ENCODE measurements at regions not wholly inside any gene's neighbourhood (a gene's known extent, or its start where the extent isn't known, plus 50 kb on each side); places are given as distances from the start of the nearest gene placed in this dataset.

- no peak; the same call in 1 of the 2 replicates for TF ChIP-seq POLR2A (IDR thresholded peaks at IDR 0.05; ENCODE audit: low read depth, low read length)
- TF ChIP-seq CTCF (conservative IDR thresholded peaks at IDR 0.05; ENCODE audit: low read depth, low read length), result no peak
- TF ChIP-seq FOS (IDR thresholded peaks at IDR 0.05; ENCODE audit: low read depth, low read length), result peak; percentile 64; the same call in 1 of the 2 replicates
- no peak for TF ChIP-seq RAD21 (IDR thresholded peaks at IDR 0.05; ENCODE audit: low read length)
- TF ChIP-seq RFX5 (IDR thresholded peaks at IDR 0.05; ENCODE audit: low read depth, low read length), result no peak
- no peak for TF ChIP-seq MXI1 (IDR thresholded peaks at IDR 0.05; ENCODE audit: borderline replicate concordance, low read depth, low read length)
- TF ChIP-seq MAZ (IDR thresholded peaks at IDR 0.05; ENCODE audit: borderline replicate concordance, low read depth, low read length), result no peak
- TF ChIP-seq, protein P1, sequence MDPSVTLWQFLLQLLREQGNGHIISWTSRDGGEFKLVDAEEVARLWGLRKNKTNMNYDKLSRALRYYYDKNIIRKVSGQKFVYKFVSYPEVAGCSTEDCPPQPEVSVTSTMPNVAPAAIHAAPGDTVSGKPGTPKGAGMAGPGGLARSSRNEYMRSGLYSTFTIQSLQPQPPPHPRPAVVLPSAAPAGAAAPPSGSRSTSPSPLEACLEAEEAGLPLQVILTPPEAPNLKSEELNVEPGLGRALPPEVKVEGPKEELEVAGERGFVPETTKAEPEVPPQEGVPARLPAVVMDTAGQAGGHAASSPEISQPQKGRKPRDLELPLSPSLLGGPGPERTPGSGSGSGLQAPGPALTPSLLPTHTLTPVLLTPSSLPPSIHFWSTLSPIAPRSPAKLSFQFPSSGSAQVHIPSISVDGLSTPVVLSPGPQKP (IDR thresholded peaks at IDR 0.05; ENCODE audit: borderline replicate concordance, low read depth, low read length), result no peak
- no peak for TF ChIP-seq SMC3 (IDR thresholded peaks at IDR 0.05; ENCODE audit: low read depth, low read length)
- TF ChIP-seq RCOR1 (IDR thresholded peaks at IDR 0.05; ENCODE audit: insufficient replicate concordance, low read length), result no peak
- TF ChIP-seq USF2 (IDR thresholded peaks at IDR 0.05; ENCODE audit: low read depth, low read length), result no peak
- no peak for TF ChIP-seq CEBPB (IDR thresholded peaks at IDR 0.05; ENCODE audit: low read depth, low read length)
- peak; percentile 61 for TF ChIP-seq MAFK (IDR thresholded peaks at IDR 0.05; ENCODE audit: low read depth, low read length)
- peak; percentile 46; the same call in 1 of the 2 replicates for TF ChIP-seq BHLHE40 (IDR thresholded peaks at IDR 0.05; ENCODE audit: low read depth, low read length)
Measured at GRCh38 chr6:168157272-168158212, 78.5 kb upstream of the FRMD1 start.

Measured in IMR-90 (cell line).